ENCODE measurements at regions not wholly inside any gene's neighbourhood (a gene's known extent, or its start where the extent isn't known, plus 50 kb on each side); places are given as distances from the start of the nearest gene placed in this dataset.

- DNase-seq (no peak), ATAC-seq (no peak)
- Mint-ChIP-seq H3K9me3 (peaks cover 7% of the 10 kb centered on the region), H3K4me3 (no peak overlapping the region), H3K36me3 (ENCODE audit: insufficient read depth) (no peaks in the 10 kb centered on the region), H3K4me1 (ENCODE audit: low read depth) (no peaks in the 10 kb centered on the region), H3K27me3 (ENCODE audit: low read depth) (no peaks in the 10 kb centered on the region)
These were observed 212.7 kb downstream of the HNMT start for GRCh38 chr2:138176862-138177439.

- H3K9me3 Mint-ChIP-seq = peaks cover 7% of the 10 kb centered on the region
- no peaks in the 10 kb centered on the region for H3K27me3 Mint-ChIP-seq (ENCODE audit: low read depth)
- ATAC-seq (no peak), DNase-seq (no peak)
- no peaks in the 10 kb centered on the region for H3K36me3 Mint-ChIP-seq (ENCODE audit: insufficient read depth)
- H3K4me1 Mint-ChIP-seq (ENCODE audit: low read depth) = no peaks in the 10 kb centered on the region
- H3K4me3 Mint-ChIP-seq = no peak overlapping the region
These were observed 213.4 kb downstream of the HNMT start for GRCh38 chr2:138177693-138178092.

- Mint-ChIP-seq H3K4me1 (ENCODE audit: low read depth) (no peaks in the 10 kb centered on the region), H3K4me3 (no peak overlapping the region), H3K36me3 (ENCODE audit: insufficient read depth) (no peaks in the 10 kb centered on the region), H3K9me3 (peaks cover 4% of the 10 kb centered on the region), H3K27me3 (ENCODE audit: low read depth) (no peaks in the 10 kb centered on the region)
- no peak for DNase-seq
- no peak for ATAC-seq
These were observed 216.6 kb downstream of the HNMT start for GRCh38 chr2:138180692-138181386.

GRCh38 chr2:138182250-138182936 lies 218.1 kb downstream of the HNMT start:
- ATAC-seq = no peak
- Mint-ChIP-seq H3K27me3 (ENCODE audit: low read depth) (no peaks in the 10 kb centered on the region), H3K4me3 (no peak overlapping the region), H3K4me1 (ENCODE audit: low read depth) (no peaks in the 10 kb centered on the region), H3K36me3 (ENCODE audit: insufficient read depth) (no peaks in the 10 kb centered on the region), H3K9me3 (no peaks in the 10 kb centered on the region)
- DNase-seq = no peak

- ATAC-seq (no peak), DNase-seq (no peak)
- Mint-ChIP-seq H3K36me3 (ENCODE audit: insufficient read depth) (no peaks in the 10 kb centered on the region), H3K4me3 (no peak overlapping the region), H3K9me3 (no peaks in the 10 kb centered on the region), H3K4me1 (ENCODE audit: low read depth) (no peaks in the 10 kb centered on the region), H3K27me3 (ENCODE audit: low read depth) (no peaks in the 10 kb centered on the region)
These were observed 218.7 kb downstream of the HNMT start for GRCh38 chr2:138182937-138183312.

GRCh38 chr2:138183705-138184104 lies 219.4 kb downstream of the HNMT start:
- H3K9me3 Mint-ChIP-seq = no peaks in the 10 kb centered on the region
- H3K4me1 Mint-ChIP-seq (ENCODE audit: low read depth) = no peaks in the 10 kb centered on the region
- DNase-seq (no peak), ATAC-seq (no peak)
- H3K36me3 Mint-ChIP-seq (ENCODE audit: insufficient read depth) = no peaks in the 10 kb centered on the region
- no peaks in the 10 kb centered on the region for H3K27me3 Mint-ChIP-seq (ENCODE audit: low read depth)
- no peak overlapping the region for H3K4me3 Mint-ChIP-seq

GRCh38 chr2:138184428-138184827 lies 220.2 kb downstream of the HNMT start:
- Mint-ChIP-seq H3K4me3 (no peak overlapping the region), H3K36me3 (ENCODE audit: insufficient read depth) (no peaks in the 10 kb centered on the region), H3K9me3 (no peaks in the 10 kb centered on the region), H3K4me1 (ENCODE audit: low read depth) (no peaks in the 10 kb centered on the region), H3K27me3 (ENCODE audit: low read depth) (no peaks in the 10 kb centered on the region)
- ATAC-seq = no peak
- DNase-seq = no peak

- Mint-ChIP-seq H3K36me3 (ENCODE audit: insufficient read depth) (no peaks in the 10 kb centered on the region), H3K27me3 (ENCODE audit: low read depth) (no peaks in the 10 kb centered on the region), H3K4me1 (ENCODE audit: low read depth) (no peaks in the 10 kb centered on the region), H3K4me3 (no peak overlapping the region), H3K9me3 (no peaks in the 10 kb centered on the region)
- no peak for ATAC-seq
- no peak for DNase-seq
These were observed 221.6 kb downstream of the HNMT start for GRCh38 chr2:138185827-138186226.

GRCh38 chr2:138187221-138187620 lies 222.9 kb downstream of the HNMT start:
- Mint-ChIP-seq H3K4me1 (ENCODE audit: low read depth) (no peaks in the 10 kb centered on the region), H3K27me3 (ENCODE audit: low read depth) (no peaks in the 10 kb centered on the region), H3K36me3 (ENCODE audit: insufficient read depth) (no peaks in the 10 kb centered on the region), H3K4me3 (no peak overlapping the region), H3K9me3 (no peaks in the 10 kb centered on the region)
- no peak for ATAC-seq
- DNase-seq = no peak

- Mint-ChIP-seq H3K9me3 (no peaks in the 10 kb centered on the region), H3K4me1 (ENCODE audit: low read depth) (no peaks in the 10 kb centered on the region), H3K4me3 (no peak overlapping the region), H3K36me3 (ENCODE audit: insufficient read depth) (no peaks in the 10 kb centered on the region), H3K27me3 (ENCODE audit: low read depth) (no peaks in the 10 kb centered on the region)
- DNase-seq (no peak), ATAC-seq (no peak)
These were observed 226.7 kb downstream of the HNMT start for GRCh38 chr2:138190999-138191398.

GRCh38 chr2:138193416-138194213 lies 229.3 kb downstream of the HNMT start:
- no peaks in the 10 kb centered on the region for H3K9me3 Mint-ChIP-seq
- ATAC-seq (no peak), DNase-seq (no peak)
- no peaks in the 10 kb centered on the region for H3K27me3 Mint-ChIP-seq (ENCODE audit: low read depth)
- H3K4me1 Mint-ChIP-seq (ENCODE audit: low read depth) = no peaks in the 10 kb centered on the region
- no peak overlapping the region for H3K4me3 Mint-ChIP-seq
- H3K36me3 Mint-ChIP-seq (ENCODE audit: insufficient read depth) = no peaks in the 10 kb centered on the region

- peaks cover 6% of the 10 kb centered on the region for H3K9me3 Mint-ChIP-seq
- DNase-seq = no peak
- ATAC-seq = no peak
- H3K4me1 Mint-ChIP-seq (ENCODE audit: low read depth) = no peaks in the 10 kb centered on the region
- no peak overlapping the region for H3K4me3 Mint-ChIP-seq
- H3K36me3 Mint-ChIP-seq (ENCODE audit: insufficient read depth) = no peaks in the 10 kb centered on the region
- H3K27me3 Mint-ChIP-seq (ENCODE audit: low read depth) = no peaks in the 10 kb centered on the region
These were observed 237.0 kb downstream of the HNMT start for GRCh38 chr2:138201286-138201685.

GRCh38 chr2:138202762-138203161 lies 238.5 kb downstream of the HNMT start:
- H3K9me3 Mint-ChIP-seq = peaks cover 6% of the 10 kb centered on the region
- no peaks in the 10 kb centered on the region for H3K4me1 Mint-ChIP-seq (ENCODE audit: low read depth)
- H3K4me3 Mint-ChIP-seq = no peak overlapping the region
- H3K27me3 Mint-ChIP-seq (ENCODE audit: low read depth) = no peaks in the 10 kb centered on the region
- ATAC-seq (no peak), DNase-seq (no peak)
- H3K36me3 Mint-ChIP-seq (ENCODE audit: insufficient read depth) = no peaks in the 10 kb centered on the region

GRCh38 chr2:138205281-138205680 lies 241.0 kb downstream of the HNMT start:
- no peak for ATAC-seq
- no peaks in the 10 kb centered on the region for H3K4me1 Mint-ChIP-seq (ENCODE audit: low read depth)

More at GRCh38 chr2:138205281-138205680, 241.0 kb downstream of the HNMT start:
- DNase-seq = no peak
- no peaks in the 10 kb centered on the region for H3K36me3 Mint-ChIP-seq (ENCODE audit: insufficient read depth)
- H3K9me3 Mint-ChIP-seq = peaks cover 6% of the 10 kb centered on the region
- H3K4me3 Mint-ChIP-seq = no peak overlapping the region
- H3K27me3 Mint-ChIP-seq (ENCODE audit: low read depth) = no peaks in the 10 kb centered on the region

Data from activated T-cell treated with anti-CD3 and anti-CD28 coated beads, Interleukin-2, amount 50 U/mL, for 4 hours (primary cell).